HepG2 (cell line): ENCODE measurements at regions not wholly inside any gene's neighbourhood (a gene's known extent, or its start where the extent isn't known, plus 50 kb on each side); places are given as distances from the start of the nearest gene placed in this dataset.

Source experiments
- FOXO1 ChIP-seq: sonication (generic); formaldehyde crosslinking; IDR thresholded peaks from 2 replicates; pipeline ENCODE4 v1.4.0; 2020; ENCODE audit warnings: missing genetic modification reagents
- ISL2 ChIP-seq: sonication (generic); formaldehyde crosslinking; IDR thresholded peaks from 2 replicates; pipeline ENCODE4 v1.5.0; 2020; ENCODE audit warnings: missing genetic modification reagents
- PLRG1 ChIP-seq: fragments of 450-650 bp; conservative IDR thresholded peaks from 2 replicates; pipeline ENCODE4 v1.6.1; 2016
- POLR2G ChIP-seq: fragments of 200-400 bp; formaldehyde crosslinking; IDR thresholded peaks from 2 replicates; pipeline ENCODE4 v1.6.1; 2018; ENCODE audit warnings: mild to moderate bottlenecking, low read depth, low read length, moderate library complexity
- RFX1 ChIP-seq: fragments of 450-650 bp; IDR thresholded peaks from 2 replicates; pipeline ENCODE4 v1.6.1; 2017
- TEAD3 ChIP-seq: optimal IDR thresholded peaks from 2 replicates; pipeline ENCODE3; 2016; ENCODE audit warnings: borderline replicate concordance
- TRIM24 ChIP-seq: sonication (generic); formaldehyde crosslinking; IDR thresholded peaks from 2 replicates; pipeline ENCODE4 v1.8.0; 2022; ENCODE audit warnings: mild to moderate bottlenecking, missing genetic modification reagents
- TSC22D2 ChIP-seq: sonication (generic); formaldehyde crosslinking; IDR thresholded peaks from 2 replicates; pipeline ENCODE4 v1.5.1; 2020; ENCODE audit warnings: missing genetic modification reagents, mild to moderate bottlenecking, borderline replicate concordance
- ZBTB33 ChIP-seq: sonication (generic); formaldehyde crosslinking; IDR thresholded peaks from 2 replicates; pipeline ENCODE4 v1.4.0; 2020; ENCODE audit warnings: missing genetic modification reagents
- ZNF121 ChIP-seq: sonication (generic); formaldehyde crosslinking; IDR thresholded peaks from 2 replicates; pipeline ENCODE4 v1.5.0; 2020; ENCODE audit warnings: mild to moderate bottlenecking, missing genetic modification reagents
- ZNF205 ChIP-seq: IDR thresholded peaks from 2 replicates; pipeline ENCODE4 v1.6.1; 2018; ENCODE audit warnings: missing biosample characterization, missing genetic modification reagents
- ZNF263 ChIP-seq: sonication (generic); formaldehyde crosslinking; IDR thresholded peaks from 2 replicates; pipeline ENCODE4 v1.4.0; 2020; ENCODE audit warnings: missing genetic modification reagents
- ZNF264 ChIP-seq: sonication (generic); formaldehyde crosslinking; IDR thresholded peaks from 2 replicates; pipeline ENCODE4 v1.4.0; 2020; ENCODE audit warnings: missing genetic modification reagents
- ZNF34 ChIP-seq: sonication (generic); formaldehyde crosslinking; IDR thresholded peaks from 2 replicates; pipeline ENCODE4 v1.4.0; 2020; ENCODE audit warnings: mild to moderate bottlenecking, missing genetic modification reagents, borderline replicate concordance
- ZNF468 ChIP-seq: sonication (generic); formaldehyde crosslinking; IDR thresholded peaks from 2 replicates; pipeline ENCODE4 v1.8.0; 2022; ENCODE audit warnings: mild to moderate bottlenecking, moderate library complexity, missing genetic modification reagents
- ZNF496 ChIP-seq: sonication (generic); formaldehyde crosslinking; IDR thresholded peaks from 2 replicates; pipeline ENCODE4 v1.8.1; 2023; ENCODE audit warnings: mild to moderate bottlenecking, moderate library complexity, missing genetic modification reagents; ENCODE audit not compliant: insufficient replicate concordance
- ZNF746 ChIP-seq: sonication (generic); formaldehyde crosslinking; IDR thresholded peaks from 2 replicates; pipeline ENCODE4 v1.8.0; 2022; ENCODE audit warnings: mild to moderate bottlenecking, missing genetic modification reagents
- ZNF841 ChIP-seq: sonication (generic); formaldehyde crosslinking; IDR thresholded peaks from 2 replicates; pipeline ENCODE4 v1.8.1; 2023; ENCODE audit warnings: missing genetic modification reagents, borderline replicate concordance
- ZNF891 ChIP-seq: sonication (generic); formaldehyde crosslinking; IDR thresholded peaks from 2 replicates; pipeline ENCODE4 v1.5.0; 2020; ENCODE audit warnings: mild to moderate bottlenecking, missing genetic modification reagents
- ZSCAN5A ChIP-seq: sonication (generic); formaldehyde crosslinking; IDR thresholded peaks from 2 replicates; pipeline ENCODE4 v1.8.0; 2022; ENCODE audit warnings: mild to moderate bottlenecking, missing genetic modification reagents, borderline replicate concordance
- TF ChIP-seq, protein P1 (sequence below): sonication (generic); formaldehyde crosslinking; conservative IDR thresholded peaks from 2 replicates; pipeline ENCODE4 v1.5.0; 2020; ENCODE audit warnings: missing genetic modification reagents
- TF ChIP-seq, protein P2 (sequence below): sonication (generic); formaldehyde crosslinking; conservative IDR thresholded peaks from 2 replicates; pipeline ENCODE4 v1.8.1; 2023; ENCODE audit warnings: missing genetic modification reagents

DNA sequence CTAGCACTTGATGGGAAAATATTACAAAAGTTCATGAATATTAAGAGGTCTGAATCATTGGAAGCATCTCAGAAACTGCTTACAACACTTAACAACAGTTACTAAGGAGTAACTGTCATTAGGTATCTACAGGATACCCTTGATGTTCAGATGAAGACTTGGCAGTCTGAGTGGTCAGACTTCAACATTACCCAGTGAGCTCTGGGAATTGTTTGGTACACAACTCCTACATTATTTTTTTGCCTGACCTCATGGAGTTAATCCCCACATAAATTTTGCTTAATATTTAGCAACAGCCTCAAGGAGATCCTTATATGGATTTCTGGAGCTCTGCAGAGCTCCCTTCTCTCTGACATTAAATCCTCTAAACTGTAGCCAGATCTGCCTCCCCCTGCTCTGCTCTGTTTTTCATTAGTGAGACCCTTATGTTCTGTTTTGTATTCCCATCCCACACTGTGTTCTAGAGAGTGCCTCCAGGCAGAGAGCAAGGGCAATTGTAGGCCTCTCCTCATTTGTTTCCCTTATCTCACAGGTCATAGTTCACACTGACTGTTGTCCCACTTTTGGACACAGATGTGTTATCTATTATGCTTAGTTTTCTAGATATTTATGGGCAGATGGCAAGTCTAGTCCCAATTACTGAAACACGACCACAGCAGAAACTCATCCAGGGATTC, 368.8 kb downstream of the GASK1B start (continued):
- TF ChIP-seq ZNF746 (CRISPR knock-in tag), result no peak
- TF ChIP-seq ISL2 (CRISPR knock-in tag), result peak; percentile 53; the same call in 1 of the 2 replicates
- TF ChIP-seq ZNF34, result no peak
- TF ChIP-seq ZNF264, result no peak
- TF ChIP-seq, protein P1, sequence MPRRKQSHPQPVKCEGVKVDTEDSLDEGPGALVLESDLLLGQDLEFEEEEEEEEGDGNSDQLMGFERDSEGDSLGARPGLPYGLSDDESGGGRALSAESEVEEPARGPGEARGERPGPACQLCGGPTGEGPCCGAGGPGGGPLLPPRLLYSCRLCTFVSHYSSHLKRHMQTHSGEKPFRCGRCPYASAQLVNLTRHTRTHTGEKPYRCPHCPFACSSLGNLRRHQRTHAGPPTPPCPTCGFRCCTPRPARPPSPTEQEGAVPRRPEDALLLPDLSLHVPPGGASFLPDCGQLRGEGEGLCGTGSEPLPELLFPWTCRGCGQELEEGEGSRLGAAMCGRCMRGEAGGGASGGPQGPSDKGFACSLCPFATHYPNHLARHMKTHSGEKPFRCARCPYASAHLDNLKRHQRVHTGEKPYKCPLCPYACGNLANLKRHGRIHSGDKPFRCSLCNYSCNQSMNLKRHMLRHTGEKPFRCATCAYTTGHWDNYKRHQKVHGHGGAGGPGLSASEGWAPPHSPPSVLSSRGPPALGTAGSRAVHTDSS (CRISPR knock-in tag), result no peak
- no peak for TF ChIP-seq TSC22D2 (CRISPR knock-in tag)
- peak; percentile 46; the same call in 1 of the 2 replicates for TF ChIP-seq FOXO1 (CRISPR knock-in tag)
- no peak for TF ChIP-seq ZBTB33
- no peak for TF ChIP-seq ZNF496
- TF ChIP-seq ZNF263 (CRISPR knock-in tag), result no peak
- no peak for TF ChIP-seq POLR2G
- no peak for TF ChIP-seq ZNF891
- TF ChIP-seq TRIM24, result no peak
- no peak for TF ChIP-seq TEAD3 (CRISPR knock-in tag)
- TF ChIP-seq ZNF841 (CRISPR knock-in tag), result no peak
- TF ChIP-seq ZNF468 (CRISPR knock-in tag), result no peak
- TF ChIP-seq RFX1, result no peak
- no peak for TF ChIP-seq ZNF121 (CRISPR knock-in tag)
- TF ChIP-seq ZSCAN5A (CRISPR knock-in tag), result no peak
- TF ChIP-seq, protein P2, sequence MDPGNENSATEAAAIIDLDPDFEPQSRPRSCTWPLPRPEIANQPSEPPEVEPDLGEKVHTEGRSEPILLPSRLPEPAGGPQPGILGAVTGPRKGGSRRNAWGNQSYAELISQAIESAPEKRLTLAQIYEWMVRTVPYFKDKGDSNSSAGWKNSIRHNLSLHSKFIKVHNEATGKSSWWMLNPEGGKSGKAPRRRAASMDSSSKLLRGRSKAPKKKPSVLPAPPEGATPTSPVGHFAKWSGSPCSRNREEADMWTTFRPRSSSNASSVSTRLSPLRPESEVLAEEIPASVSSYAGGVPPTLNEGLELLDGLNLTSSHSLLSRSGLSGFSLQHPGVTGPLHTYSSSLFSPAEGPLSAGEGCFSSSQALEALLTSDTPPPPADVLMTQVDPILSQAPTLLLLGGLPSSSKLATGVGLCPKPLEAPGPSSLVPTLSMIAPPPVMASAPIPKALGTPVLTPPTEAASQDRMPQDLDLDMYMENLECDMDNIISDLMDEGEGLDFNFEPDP, result no peak
- no peak for TF ChIP-seq PLRG1
- TF ChIP-seq ZNF205 (CRISPR knock-in tag), result no peak
